ENCODE measurements at regions not wholly inside any gene's neighbourhood (a gene's known extent, or its start where the extent isn't known, plus 50 kb on each side); places are given as distances from the start of the nearest gene placed in this dataset.
"Not testable (repeated sequence)": the region's sequence is repeated elsewhere in the genome, so short reads cannot be mapped to it uniquely, and the experiment has no call there.

GRCh38 chr3:155995525-155996370, 124.6 kb upstream of the KCNAB1 start:
- DNase-seq (ENCODE audit: low spot score) = peak; percentile 64

GRCh38 chr3:155996882-155997281, 123.5 kb upstream of the KCNAB1 start:
- DNase-seq (ENCODE audit: low spot score) = no peak

- not testable (repeated sequence) for DNase-seq (ENCODE audit: low spot score)
Observed at GRCh38 chr3:155998173-155998572, 122.2 kb upstream of the KCNAB1 start.

GRCh38 chr3:156005736-156006135, 114.6 kb upstream of the KCNAB1 start:
- DNase-seq (ENCODE audit: low spot score) = no peak

- peak; percentile 26 for DNase-seq (ENCODE audit: low spot score)
Observed at GRCh38 chr3:156010829-156011228, 109.5 kb upstream of the KCNAB1 start.

- no peak for DNase-seq (ENCODE audit: low spot score)
Observed at GRCh38 chr3:156014489-156014888, 105.9 kb upstream of the KCNAB1 start.

GRCh38 chr3:156016902-156017301, 103.5 kb upstream of the KCNAB1 start:
- no peak for DNase-seq (ENCODE audit: low spot score)

GRCh38 chr3:156017352-156018030, 102.9 kb upstream of the KCNAB1 start:
- no peak for DNase-seq (ENCODE audit: low spot score)

- DNase-seq (ENCODE audit: low spot score) = no peak
Observed at GRCh38 chr3:156024904-156025533, 95.4 kb upstream of the KCNAB1 start.

- DNase-seq (ENCODE audit: low spot score) = no peak
Observed at GRCh38 chr3:156029208-156029607, 91.2 kb upstream of the KCNAB1 start.

- no peak for DNase-seq (ENCODE audit: low spot score)
Observed at GRCh38 chr3:156030723-156031122, 89.7 kb upstream of the KCNAB1 start.

- no peak for DNase-seq (ENCODE audit: low spot score)
Observed at GRCh38 chr3:156033428-156033827, 87.0 kb upstream of the KCNAB1 start.

GRCh38 chr3:156035158-156035557, 85.2 kb upstream of the KCNAB1 start:
- DNase-seq (ENCODE audit: low spot score) = no peak

GRCh38 chr3:156036258-156037053, 83.9 kb upstream of the KCNAB1 start:
- DNase-seq (ENCODE audit: low spot score) = no peak

- DNase-seq (ENCODE audit: low spot score) = no peak
Observed at GRCh38 chr3:156037356-156037755, 83.0 kb upstream of the KCNAB1 start.

GRCh38 chr3:156038869-156039268, 81.5 kb upstream of the KCNAB1 start:
- no peak for DNase-seq (ENCODE audit: low spot score)

GRCh38 chr3:156040041-156040440, 80.3 kb upstream of the KCNAB1 start:
- no peak for DNase-seq (ENCODE audit: low spot score)

GRCh38 chr3:156041216-156041841, 79.0 kb upstream of the KCNAB1 start:
- DNase-seq (ENCODE audit: low spot score) = not testable (repeated sequence)

- not testable (repeated sequence) for DNase-seq (ENCODE audit: low spot score)
Observed at GRCh38 chr3:156041856-156042255, 78.5 kb upstream of the KCNAB1 start.

GRCh38 chr3:156043832-156044633, 76.3 kb upstream of the KCNAB1 start:
- DNase-seq (ENCODE audit: low spot score) = peak; percentile 25

GRCh38 chr3:156044634-156044975, 75.8 kb upstream of the KCNAB1 start:
- DNase-seq (ENCODE audit: low spot score) = no peak
